Mesodermal cell (in vitro differentiated cells): ENCODE measurements at regions not wholly inside any gene's neighbourhood (a gene's known extent, or its start where the extent isn't known, plus 50 kb on each side); places are given as distances from the start of the nearest gene placed in this dataset.

Source experiments
- H3K27ac ChIP-seq: 2 replicates; pipeline ENCODE4 v1.7.0; 2013; ENCODE audit warnings: mild to moderate bottlenecking, low read depth, low read length, moderate library complexity; ENCODE audit not compliant: severe bottlenecking
- H3K36me3 ChIP-seq: 2 replicates; pipeline ENCODE4 v1.7.1; 2013; ENCODE audit warnings: mild to moderate bottlenecking, low read length, moderate library complexity; ENCODE audit not compliant: control insufficient read depth, insufficient read depth
- H3K4me1 ChIP-seq: one replicate; pipeline ENCODE4 v1.7.1; 2013; ENCODE audit warnings: mild to moderate bottlenecking, low read length; ENCODE audit not compliant: insufficient read depth, control insufficient read depth, poor library complexity, severe bottlenecking
- H3K4me3 ChIP-seq: 2 replicates; pipeline ENCODE4 v1.7.0; 2013; ENCODE audit warnings: low read length, control low read depth, mild to moderate bottlenecking; ENCODE audit not compliant: insufficient read depth, poor library complexity, severe bottlenecking; ENCODE audit errors: extremely low read depth
- H3K9me3 ChIP-seq: 2 replicates; pipeline ENCODE4 v1.7.1; 2013; ENCODE audit warnings: mild to moderate bottlenecking, low read length, moderate library complexity; ENCODE audit not compliant: control insufficient read depth
- WGBS, 2 experiments: methylation state at CpG; one replicate each; pipeline ENCODE4 v1.1.5; 2013; ENCODE audit warnings: missing lambda C conversion rate in 2 of 2; ENCODE audit not compliant: insufficient coverage in 2 of 2; 5-methylcytosine and 5-hydroxymethylcytosine counted together

GRCh38 chr1:115189814-115190539, 100.7 kb upstream of the TSPAN2 start:
- Histone ChIP-seq H3K27ac (peak overlapping the region; percentile 78), H3K4me3 (no peak overlapping the region), H3K36me3 (no peaks in the 10 kb centered on the region), H3K9me3 (no peaks in the 10 kb centered on the region), H3K4me1 (peaks cover 37% of the 10 kb centered on the region)
- WGBS, 2 experiments, result 83 to 100% methylated on average over 1 to 2 of the region's 5 CpGs

DNA sequence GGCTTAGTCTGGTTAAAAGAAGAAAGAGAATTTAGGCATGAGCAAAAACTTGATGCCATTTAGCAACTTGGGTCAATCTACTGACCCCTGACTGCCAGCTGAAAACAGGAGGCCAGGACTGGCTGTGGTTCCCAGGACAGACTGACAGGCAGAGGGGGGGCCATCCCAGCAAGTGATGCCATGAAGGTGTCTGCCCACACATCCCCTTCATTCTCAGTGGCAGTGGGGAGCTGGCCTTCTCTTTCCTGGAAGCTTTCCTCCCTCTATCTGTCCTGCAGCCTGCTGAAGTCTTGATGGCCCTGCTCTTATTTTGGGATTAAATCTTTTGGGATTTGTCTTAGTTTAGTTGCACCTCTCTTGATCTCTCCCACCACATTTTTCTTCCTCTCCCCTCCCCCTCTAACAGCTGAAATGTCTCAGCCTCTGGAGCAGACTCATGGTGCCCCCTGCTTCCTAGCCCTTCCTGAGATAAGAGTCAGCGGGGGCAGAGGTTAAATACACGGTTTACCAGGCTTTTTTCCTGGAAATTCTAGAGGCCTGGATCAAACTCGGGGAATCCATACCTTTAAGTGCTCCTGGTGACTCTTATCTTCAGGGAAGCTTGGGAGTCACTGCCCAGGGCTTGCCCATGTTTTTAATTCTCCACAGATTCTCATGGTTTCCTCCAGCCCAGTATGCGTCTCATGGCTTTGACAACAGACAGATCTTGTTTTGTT, 99.5 kb upstream of the TSPAN2 start:
- H3K36me3 ChIP-seq, result no peaks in the 10 kb centered on the region
- H3K9me3 ChIP-seq, result no peaks in the 10 kb centered on the region
- 48 to 49% methylated on average over 3 to 4 of the region's 4 CpGs for WGBS, 2 experiments
- H3K4me1 ChIP-seq, result peaks cover 34% of the 10 kb centered on the region
- no peak overlapping the region for H3K4me3 ChIP-seq
- peak overlapping the region; percentile 68 for H3K27ac ChIP-seq

DNA sequence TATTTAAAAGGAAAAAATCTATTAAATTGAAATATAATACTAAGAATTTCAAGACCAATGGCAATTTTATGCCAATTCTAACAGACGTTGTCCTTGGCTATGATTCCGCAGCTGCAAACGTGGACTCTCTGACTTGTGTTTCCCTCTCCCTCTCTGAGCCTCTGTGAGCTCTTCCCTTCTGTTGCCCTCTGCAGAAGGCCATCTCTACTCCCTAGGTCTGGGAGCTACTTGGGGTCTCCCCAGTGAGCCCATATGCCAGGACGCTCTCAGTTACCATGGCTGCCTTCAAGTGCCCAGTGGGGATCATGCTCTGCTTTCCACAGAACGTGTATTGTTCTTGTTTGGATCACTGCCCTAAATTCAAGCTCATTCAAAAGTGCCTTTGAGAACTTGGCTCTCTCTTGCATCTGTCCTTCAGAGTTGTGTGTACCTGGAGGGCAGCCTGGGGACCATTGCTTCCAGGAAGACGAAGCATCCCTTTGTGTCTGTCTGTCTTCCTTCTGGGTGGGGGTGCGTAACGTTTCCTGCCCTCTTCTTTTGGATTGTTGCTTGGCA, 97.5 kb upstream of the TSPAN2 start:
- H3K4me3 ChIP-seq, result no peak overlapping the region
- no peak overlapping the region for H3K27ac ChIP-seq
- H3K36me3 ChIP-seq, result no peaks in the 10 kb centered on the region
- H3K9me3 ChIP-seq, result no peaks in the 10 kb centered on the region
- peaks cover 33% of the 10 kb centered on the region for H3K4me1 ChIP-seq
- WGBS, 2 experiments, result 95 to 98% methylated on average over 8 of the region's 8 CpGs

- H3K27ac ChIP-seq, result no peak overlapping the region
- peaks cover 19% of the 10 kb centered on the region for H3K4me1 ChIP-seq
- H3K4me3 ChIP-seq, result no peak overlapping the region
- no peaks in the 10 kb centered on the region for H3K9me3 ChIP-seq
- WGBS, 2 experiments, result 91 to 95% methylated on average over 4 of the region's 4 CpGs
- H3K36me3 ChIP-seq, result no peaks in the 10 kb centered on the region
These were observed 96.0 kb upstream of the TSPAN2 start for GRCh38 chr1:115185336-115185735.

DNA sequence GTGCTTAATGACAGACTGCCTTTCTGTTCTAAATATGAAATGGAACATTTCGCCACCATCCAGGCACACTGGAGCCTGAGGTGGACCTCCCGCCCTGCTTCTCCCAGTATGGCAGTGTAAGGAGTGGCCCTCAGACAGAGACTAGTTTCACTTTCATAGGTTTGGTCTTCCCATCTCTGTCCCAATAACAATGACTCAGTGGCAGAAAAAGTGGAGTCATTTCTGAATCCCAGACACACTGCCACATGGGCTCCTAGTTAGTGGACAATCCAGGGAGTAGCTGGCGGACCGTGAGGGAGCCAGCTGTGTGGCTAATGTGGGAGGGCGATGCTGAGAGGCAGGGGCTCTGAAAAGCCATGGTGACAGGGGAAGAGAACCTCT, 95.6 kb upstream of the TSPAN2 start:
- 91 to 98% methylated on average over 5 of the region's 5 CpGs for WGBS, 2 experiments
- Histone ChIP-seq H3K9me3 (no peaks in the 10 kb centered on the region), H3K4me1 (peaks cover 15% of the 10 kb centered on the region), H3K27ac (no peak overlapping the region), H3K4me3 (no peak overlapping the region), H3K36me3 (no peaks in the 10 kb centered on the region)

GRCh38 chr1:115184260-115184950, 95.1 kb upstream of the TSPAN2 start:
- H3K4me3 ChIP-seq, result no peak overlapping the region
- no peak overlapping the region for H3K27ac ChIP-seq
- WGBS, 2 experiments, result 80 to 88% methylated on average over 3 of the region's 5 CpGs
- H3K4me1 ChIP-seq, result peaks cover 11% of the 10 kb centered on the region
- no peaks in the 10 kb centered on the region for H3K9me3 ChIP-seq
- H3K36me3 ChIP-seq, result no peaks in the 10 kb centered on the region

- no peaks in the 10 kb centered on the region for H3K9me3 ChIP-seq
- H3K4me3 ChIP-seq, result no peak overlapping the region
- 88 to 89% methylated on average over 6 to 7 of the region's 8 CpGs for WGBS, 2 experiments
- no peaks in the 10 kb centered on the region for H3K36me3 ChIP-seq
- peaks cover 11% of the 10 kb centered on the region for H3K4me1 ChIP-seq
- H3K27ac ChIP-seq, result no peak overlapping the region
These were observed 94.5 kb upstream of the TSPAN2 start for GRCh38 chr1:115183721-115184259.

DNA sequence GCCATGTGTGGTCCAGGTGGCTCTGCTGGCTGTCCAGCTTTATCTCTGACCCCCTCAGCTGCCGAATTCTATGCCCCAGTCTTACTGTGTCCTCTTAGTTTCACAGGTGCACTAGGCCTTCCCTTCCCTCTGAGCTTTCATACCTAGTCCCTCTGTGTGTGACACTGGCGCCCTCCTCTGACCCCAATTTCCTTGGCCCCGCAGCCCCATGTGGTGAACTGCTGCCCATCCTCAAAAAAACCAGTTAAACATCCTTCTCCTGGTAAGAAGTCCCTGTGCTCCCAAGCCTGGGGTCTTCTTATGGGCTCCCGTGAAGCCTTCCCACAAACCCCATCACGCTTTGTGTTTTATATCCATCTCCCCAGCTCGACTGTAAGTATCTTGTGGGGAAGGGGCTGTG, 93.9 kb upstream of the TSPAN2 start:
- Histone ChIP-seq H3K36me3 (no peaks in the 10 kb centered on the region), H3K27ac (no peak overlapping the region), H3K4me1 (peaks cover 10% of the 10 kb centered on the region), H3K9me3 (no peaks in the 10 kb centered on the region), H3K4me3 (no peak overlapping the region)
- 84 to 91% methylated on average over 3 to 4 of the region's 6 CpGs for WGBS, 2 experiments

DNA sequence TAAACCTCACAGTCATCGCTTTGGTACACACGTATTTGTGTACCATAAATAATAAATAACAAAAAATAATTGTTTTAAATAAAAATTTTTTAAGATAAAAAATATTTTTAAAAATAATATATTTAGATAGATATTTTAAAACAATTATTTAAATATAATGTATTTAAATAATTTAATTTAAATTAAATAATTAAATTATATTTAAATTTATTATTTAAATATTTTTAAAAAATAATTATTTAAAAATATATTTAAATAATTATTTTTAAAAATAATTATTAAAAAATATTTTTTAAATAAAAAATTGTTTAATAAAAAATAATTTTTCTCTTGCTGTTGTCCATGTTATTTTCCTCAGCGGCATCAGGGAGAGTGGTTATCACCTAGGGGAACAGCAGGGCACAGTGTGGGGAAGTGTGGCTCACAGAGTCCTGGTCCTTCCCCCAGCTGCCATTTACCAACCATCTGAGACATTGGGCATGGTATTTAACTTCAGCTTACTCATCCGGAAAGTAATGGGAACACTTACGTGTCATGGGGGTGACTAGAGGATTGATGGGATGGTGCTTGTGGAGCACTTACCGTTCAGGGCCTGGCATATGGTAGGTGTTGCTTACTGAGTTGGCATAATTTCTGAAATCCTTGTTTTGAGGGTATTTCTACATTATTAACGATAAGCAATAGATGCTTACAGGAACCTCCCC, 92.9 kb upstream of the TSPAN2 start:
- peaks cover 10% of the 10 kb centered on the region for H3K4me1 ChIP-seq
- H3K36me3 ChIP-seq, result no peaks in the 10 kb centered on the region
- H3K4me3 ChIP-seq, result no peak overlapping the region
- H3K9me3 ChIP-seq, result no peaks in the 10 kb centered on the region
- H3K27ac ChIP-seq, result no peak overlapping the region
- WGBS, 2 experiments, result 89 to 100% methylated on average over 3 of the region's 7 CpGs

DNA sequence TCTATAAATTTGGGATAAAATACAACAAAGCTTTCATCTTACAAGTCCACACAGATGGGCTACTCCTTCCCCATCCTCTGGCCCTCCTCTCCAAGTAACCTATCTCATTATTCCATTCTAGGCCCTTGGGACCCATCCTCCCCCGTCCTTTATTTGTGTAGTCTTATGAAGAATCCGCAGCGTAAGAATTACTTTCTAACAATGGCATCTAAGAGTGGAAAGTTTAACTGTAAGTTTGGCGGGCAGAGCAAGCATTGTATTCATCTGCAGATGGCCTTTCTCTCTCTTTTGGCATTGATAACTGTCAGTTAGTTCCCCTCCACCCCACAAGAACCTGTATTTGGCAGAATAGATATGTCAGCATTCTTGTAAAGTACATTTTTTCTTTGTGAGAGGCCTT, 91.9 kb upstream of the TSPAN2 start:
- WGBS, 2 experiments, result 83 to 100% methylated on average over 1 of the region's 4 CpGs
- no peaks in the 10 kb centered on the region for H3K36me3 ChIP-seq
- H3K9me3 ChIP-seq, result no peaks in the 10 kb centered on the region
- no peak overlapping the region for H3K4me3 ChIP-seq
- no peak overlapping the region for H3K27ac ChIP-seq
- H3K4me1 ChIP-seq, result peaks cover 10% of the 10 kb centered on the region
